ENCODE measurements at regions not wholly inside any gene's neighbourhood (a gene's known extent, or its start where the extent isn't known, plus 50 kb on each side); places are given as distances from the start of the nearest gene placed in this dataset.

- DNase-seq = no peak
Observed at GRCh38 chr12:111310076-111310870, 58.6 kb downstream of the PHETA1 start.

GRCh38 chr12:111309584-111309983 is 59.3 kb downstream of the PHETA1 start:
- DNase-seq = no peak

- no peak for DNase-seq
Observed at GRCh38 chr12:111308473-111308872, 60.4 kb downstream of the PHETA1 start.

GRCh38 chr12:111304642-111305071 is 64.2 kb downstream of the PHETA1 start:
- no peak for DNase-seq

- DNase-seq = no peak
Observed at GRCh38 chr12:111303531-111303930, 65.4 kb downstream of the PHETA1 start.

GRCh38 chr12:111298582-111299436 is 70.1 kb downstream of the PHETA1 start:
- DNase-seq = no peak

GRCh38 chr12:111297703-111298426 is 71.0 kb downstream of the PHETA1 start:
- no peak for DNase-seq

- DNase-seq = no peak
Observed at GRCh38 chr12:111296906-111297463, 71.9 kb downstream of the PHETA1 start.

GRCh38 chr12:111295176-111295575 is 73.7 kb downstream of the PHETA1 start:
- no peak for DNase-seq

GRCh38 chr12:111293266-111294009 is 75.5 kb downstream of the PHETA1 start:
- DNase-seq = no peak

GRCh38 chr12:111291357-111291756 is 77.5 kb downstream of the PHETA1 start:
- DNase-seq = no peak

- DNase-seq = no peak
Observed at GRCh38 chr12:111288771-111289170, 80.1 kb downstream of the PHETA1 start.

GRCh38 chr12:111287125-111287900 is 81.6 kb downstream of the PHETA1 start:
- no peak for DNase-seq

GRCh38 chr12:111285200-111285599 is 83.7 kb downstream of the PHETA1 start:
- no peak for DNase-seq

- DNase-seq = no peak
Observed at GRCh38 chr12:111284709-111285108, 84.2 kb downstream of the PHETA1 start.

GRCh38 chr12:111283966-111284365 is 84.9 kb downstream of the PHETA1 start:
- DNase-seq = no peak

- DNase-seq = no peak
Observed at GRCh38 chr12:111283521-111283920, 85.4 kb downstream of the PHETA1 start.

- DNase-seq = no peak
Observed at GRCh38 chr12:111277570-111277969, 91.3 kb downstream of the PHETA1 start.

GRCh38 chr12:111276146-111276545 is 92.7 kb downstream of the PHETA1 start:
- no peak for DNase-seq

- no peak for DNase-seq
Observed at GRCh38 chr12:111275308-111275707, 93.6 kb downstream of the PHETA1 start.

GRCh38 chr12:111274777-111275176 is 94.1 kb downstream of the PHETA1 start:
- no peak for DNase-seq

All from SIG-M5 (cell line).